Spinal cord (tissue), 9 donors: ENCODE measurements at regions not wholly inside any gene's neighbourhood (a gene's known extent, or its start where the extent isn't known, plus 50 kb on each side); places are given as distances from the start of the nearest gene placed in this dataset.

Source experiments
- DNase-seq, 6 donors: peaks; one replicate each; pipeline versions ENCODE4 v3.0.0 to v3.0.0-alpha.2; 2013 to 2015; ENCODE audit warnings: low spot score in 6 of 6, low read depth in 4 of 6
- H3K27ac ChIP-seq: one replicate; pipeline ENCODE4 v1.5.1; 2013; ENCODE audit warnings: low read depth, low read length, control low read depth
- H3K27me3 ChIP-seq: one replicate; pipeline ENCODE4 v1.6.1; 2013; ENCODE audit warnings: low read length; ENCODE audit not compliant: control insufficient read depth, insufficient read depth
- H3K36me3 ChIP-seq: one replicate; pipeline ENCODE4 v1.6.1; 2013; ENCODE audit warnings: low read length; ENCODE audit not compliant: control insufficient read depth, insufficient read depth
- H3K4me1 ChIP-seq: one replicate; pipeline ENCODE4 v1.6.1; 2013; ENCODE audit warnings: low read length; ENCODE audit not compliant: control insufficient read depth, insufficient read depth
- H3K4me3 ChIP-seq: one replicate; pipeline ENCODE4 v1.5.1; 2013; ENCODE audit warnings: low read depth, low read length, control low read depth
- H3K9me3 ChIP-seq: one replicate; pipeline ENCODE4 v1.6.1; 2013; ENCODE audit warnings: low read length; ENCODE audit not compliant: control insufficient read depth, insufficient read depth
- WGBS: methylation state at CpG from one replicate; pipeline ENCODE4 v1.1.5; 2013; ENCODE audit warnings: missing lambda C conversion rate; ENCODE audit not compliant: insufficient coverage; 5-methylcytosine and 5-hydroxymethylcytosine counted together
- donor health status: healthy.

DNA sequence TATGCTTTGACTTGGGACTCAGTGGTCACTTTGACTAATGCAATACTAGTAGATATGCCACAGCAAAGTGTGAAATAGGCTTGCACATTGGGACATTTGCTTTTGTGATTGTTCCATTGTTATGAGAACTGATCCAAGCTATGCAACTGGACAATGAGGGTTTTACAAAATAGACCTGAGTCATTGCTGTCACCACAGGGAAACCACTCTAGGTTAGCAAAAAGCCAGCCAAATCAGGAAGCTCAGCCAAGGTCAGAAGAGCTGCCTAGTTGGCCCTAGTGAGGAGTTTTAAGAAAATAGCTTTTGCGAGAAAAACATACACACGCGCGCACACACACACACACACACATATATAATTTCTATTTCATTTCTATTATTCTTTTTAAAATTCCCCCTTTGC is 452.4 kb upstream of the CDH7 start:
- no peak for DNase-seq
- Histone ChIP-seq H3K4me3 (no peak overlapping the region), H3K27me3 (no peaks in the 10 kb centered on the region), H3K4me1 (no peaks in the 10 kb centered on the region), H3K9me3 (no peaks in the 10 kb centered on the region), H3K36me3 (no peaks in the 10 kb centered on the region), H3K27ac (no peak overlapping the region)
- WGBS = no CpG with 5 or more reads among the region's 4 CpGs

DNA sequence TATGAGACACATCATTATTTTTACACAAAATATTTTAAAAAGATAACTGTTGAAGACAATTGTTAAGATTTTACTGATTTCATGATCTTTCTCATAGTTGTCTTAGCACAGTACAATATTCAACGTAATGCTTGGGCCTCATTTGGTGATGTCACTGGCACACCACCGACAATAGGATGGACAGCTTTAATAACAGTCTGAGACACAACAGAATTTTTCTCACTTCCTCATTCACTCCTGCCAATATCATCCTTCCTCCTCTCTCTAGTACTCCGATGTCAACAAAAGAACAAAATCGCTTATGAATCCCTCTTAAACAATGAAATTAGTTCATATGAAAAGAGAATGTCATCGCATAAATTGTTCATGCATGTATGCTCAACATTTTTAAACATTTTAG is 461.9 kb upstream of the CDH7 start:
- WGBS = 88% methylated on average over 2 of the region's 5 CpGs
- Histone ChIP-seq H3K9me3 (no peaks in the 10 kb centered on the region), H3K27me3 (no peaks in the 10 kb centered on the region), H3K36me3 (no peaks in the 10 kb centered on the region), H3K4me1 (no peaks in the 10 kb centered on the region), H3K27ac (no peak overlapping the region), H3K4me3 (no peak overlapping the region)
- DNase-seq = no peak

GRCh38 chr18:65287652-65288051 is 463.2 kb upstream of the CDH7 start:
- Histone ChIP-seq H3K9me3 (no peaks in the 10 kb centered on the region), H3K36me3 (no peaks in the 10 kb centered on the region), H3K27ac (no peak overlapping the region), H3K4me3 (no peak overlapping the region), H3K27me3 (no peaks in the 10 kb centered on the region), H3K4me1 (no peaks in the 10 kb centered on the region)
- DNase-seq = peak in 1 of 6 donors; percentile 7
- WGBS = no CpG with 5 or more reads among the region's 2 CpGs

GRCh38 chr18:65282096-65282495 is 468.7 kb upstream of the CDH7 start:
- no peak for DNase-seq
- no CpG with 5 or more reads among the region's 1 CpG for WGBS
- Histone ChIP-seq H3K9me3 (no peaks in the 10 kb centered on the region), H3K27me3 (no peaks in the 10 kb centered on the region), H3K27ac (no peak overlapping the region), H3K4me1 (no peaks in the 10 kb centered on the region), H3K36me3 (no peaks in the 10 kb centered on the region), H3K4me3 (no peak overlapping the region)

DNA sequence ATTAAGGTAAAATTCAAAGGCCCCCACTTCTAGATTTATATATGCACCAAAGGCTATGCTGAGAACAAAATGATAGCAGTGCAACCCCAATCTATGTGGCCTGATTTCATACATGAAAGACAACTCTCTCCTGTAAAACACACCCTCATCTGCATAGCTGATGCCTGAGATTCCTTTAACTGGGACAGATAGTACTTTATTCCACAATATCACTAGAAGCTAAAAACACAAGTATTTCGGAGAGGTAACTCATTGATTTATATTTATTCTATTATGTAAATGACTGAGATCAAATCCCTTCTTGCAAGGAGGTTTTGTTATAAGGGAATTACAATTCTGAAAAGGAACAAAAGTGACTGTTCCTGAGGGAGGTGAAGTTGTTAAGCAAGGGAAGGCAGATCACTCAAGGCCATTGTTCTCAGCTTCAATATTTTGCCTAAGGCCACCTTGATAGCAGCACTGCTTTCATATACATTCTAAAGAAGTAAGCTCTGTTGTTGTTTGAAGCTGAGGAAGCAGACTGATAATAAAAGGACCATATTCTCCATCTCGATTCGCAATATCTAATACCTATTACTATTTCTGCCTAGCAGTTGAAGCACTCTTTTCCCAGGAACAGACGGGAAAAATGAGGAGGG is 471.0 kb upstream of the CDH7 start:
- no CpG with 5 or more reads among the region's 4 CpGs for WGBS
- no peaks in the 10 kb centered on the region for H3K9me3 ChIP-seq
- H3K36me3 ChIP-seq = no peaks in the 10 kb centered on the region
- H3K4me1 ChIP-seq = no peaks in the 10 kb centered on the region
- no peaks in the 10 kb centered on the region for H3K27me3 ChIP-seq
- H3K27ac ChIP-seq = no peak overlapping the region
- no peak overlapping the region for H3K4me3 ChIP-seq
- DNase-seq = peak in 1 of 6 donors; percentile 6

DNA sequence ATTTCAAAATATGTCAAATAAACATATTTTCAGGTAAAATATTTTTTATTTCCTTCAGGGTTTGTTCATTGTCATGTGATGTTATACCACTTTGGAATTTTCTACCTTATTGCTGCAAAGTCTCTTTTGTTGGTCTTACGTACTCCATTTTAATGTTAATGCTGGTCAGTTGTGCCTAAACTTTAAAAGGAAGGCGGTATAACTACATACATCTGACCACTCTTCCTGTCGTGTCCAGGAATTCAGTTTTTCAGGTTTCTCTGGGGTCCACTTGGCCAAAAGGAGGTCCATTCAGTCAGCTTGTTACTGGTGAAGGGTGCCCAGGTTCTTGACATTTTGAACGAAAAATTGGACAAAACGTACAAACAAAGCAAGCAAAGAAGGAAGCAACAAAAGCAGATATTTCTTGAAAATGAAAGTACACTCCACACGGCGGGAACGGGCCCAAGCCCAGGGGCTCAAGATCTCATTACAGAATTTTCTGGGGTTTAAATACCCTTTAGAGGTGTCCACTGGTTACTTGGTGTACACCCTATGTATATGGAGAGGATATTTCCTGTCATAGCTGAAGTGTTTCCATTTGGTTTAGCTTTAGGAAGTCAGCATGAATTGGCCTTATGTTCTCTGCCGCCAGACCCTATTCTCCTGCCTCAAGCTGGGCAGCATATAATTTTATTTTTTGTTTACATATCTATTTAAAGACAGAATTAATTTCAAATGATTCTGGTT is 471.7 kb upstream of the CDH7 start:
- H3K4me3 ChIP-seq = no peak overlapping the region
- no peaks in the 10 kb centered on the region for H3K36me3 ChIP-seq
- no peaks in the 10 kb centered on the region for H3K27me3 ChIP-seq
- DNase-seq = no peak
- no peaks in the 10 kb centered on the region for H3K4me1 ChIP-seq
- H3K9me3 ChIP-seq = no peaks in the 10 kb centered on the region
- WGBS = 91% methylated on average over 5 of the region's 9 CpGs
- no peak overlapping the region for H3K27ac ChIP-seq

DNA sequence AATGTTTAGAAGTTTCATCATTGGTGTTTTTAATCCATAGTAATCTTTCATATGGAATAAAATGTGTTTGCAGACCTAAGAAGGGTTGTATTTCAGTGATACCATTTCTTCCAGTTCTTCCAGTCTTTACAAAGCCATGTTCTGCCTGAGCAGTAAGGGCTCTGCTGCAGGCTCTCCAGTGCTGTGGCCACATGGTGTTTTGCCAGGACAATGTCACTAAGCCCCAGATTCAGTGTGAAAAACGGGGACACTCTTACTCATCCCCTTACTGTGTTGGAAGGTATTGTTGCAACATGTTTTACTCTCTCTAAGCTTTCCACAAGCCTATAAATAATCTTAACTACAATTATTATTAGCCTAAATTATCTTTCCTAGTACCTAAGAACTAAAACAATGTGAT is 481.4 kb upstream of the CDH7 start:
- WGBS = no CpG with 5 or more reads among the region's 1 CpG
- no peaks in the 10 kb centered on the region for H3K4me1 ChIP-seq
- no peaks in the 10 kb centered on the region for H3K27me3 ChIP-seq

DNA sequence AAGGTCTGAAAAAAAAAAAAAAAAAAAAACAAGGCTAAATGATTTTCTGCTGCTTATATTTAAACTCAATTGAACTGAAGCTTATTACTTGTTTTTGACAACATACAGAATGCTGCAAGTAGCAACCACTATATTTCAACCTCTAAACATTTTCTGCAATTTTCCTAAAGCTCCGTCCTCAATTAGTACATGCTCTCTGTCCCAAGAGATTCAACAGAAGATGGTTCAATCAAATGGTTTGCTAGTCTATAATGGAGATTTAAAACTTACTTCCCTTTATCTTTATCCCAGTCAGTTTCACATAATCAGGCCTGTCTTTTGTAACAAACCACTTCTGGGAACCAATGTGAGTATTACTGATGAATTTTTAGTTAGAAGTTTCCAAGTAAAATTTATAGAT is 485.1 kb upstream of the CDH7 start:
- no CpG with 5 or more reads among the region's 1 CpG for WGBS
- Histone ChIP-seq H3K4me3 (no peak overlapping the region), H3K36me3 (no peaks in the 10 kb centered on the region), H3K27me3 (no peaks in the 10 kb centered on the region), H3K4me1 (no peaks in the 10 kb centered on the region), H3K27ac (no peak overlapping the region), H3K9me3 (no peaks in the 10 kb centered on the region)
- no peak for DNase-seq

More for the DNA sequence above, 481.4 kb upstream of the CDH7 start:
- no peak overlapping the region for H3K4me3 ChIP-seq
- H3K36me3 ChIP-seq = no peaks in the 10 kb centered on the region
- DNase-seq = no peak
- H3K27ac ChIP-seq = no peak overlapping the region
- H3K9me3 ChIP-seq = no peaks in the 10 kb centered on the region

DNA sequence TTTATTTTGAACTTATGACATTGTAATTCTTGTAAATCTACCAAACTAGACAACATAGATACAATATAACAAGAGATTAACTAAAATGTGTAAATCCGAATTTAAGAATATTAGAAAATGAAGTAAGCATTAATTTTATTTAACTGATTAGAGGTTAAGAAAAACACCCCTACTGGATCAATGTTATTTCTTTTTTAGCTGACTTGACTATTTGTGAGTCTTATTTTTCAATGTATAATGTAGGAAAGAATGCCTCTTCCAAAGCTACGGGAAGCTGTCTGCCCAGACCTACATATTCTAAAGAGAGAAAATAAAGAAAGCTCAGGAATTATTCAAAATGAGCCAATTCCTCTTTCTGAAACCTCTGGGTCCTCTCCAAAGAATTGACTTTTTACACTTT is 490.8 kb upstream of the CDH7 start:
- H3K9me3 ChIP-seq = no peaks in the 10 kb centered on the region
- WGBS = no CpG with 5 or more reads among the region's 2 CpGs
- H3K4me1 ChIP-seq = no peaks in the 10 kb centered on the region
- H3K36me3 ChIP-seq = no peaks in the 10 kb centered on the region
- no peak overlapping the region for H3K27ac ChIP-seq
- no peak for DNase-seq
- H3K27me3 ChIP-seq = no peaks in the 10 kb centered on the region
- H3K4me3 ChIP-seq = no peak overlapping the region

DNA sequence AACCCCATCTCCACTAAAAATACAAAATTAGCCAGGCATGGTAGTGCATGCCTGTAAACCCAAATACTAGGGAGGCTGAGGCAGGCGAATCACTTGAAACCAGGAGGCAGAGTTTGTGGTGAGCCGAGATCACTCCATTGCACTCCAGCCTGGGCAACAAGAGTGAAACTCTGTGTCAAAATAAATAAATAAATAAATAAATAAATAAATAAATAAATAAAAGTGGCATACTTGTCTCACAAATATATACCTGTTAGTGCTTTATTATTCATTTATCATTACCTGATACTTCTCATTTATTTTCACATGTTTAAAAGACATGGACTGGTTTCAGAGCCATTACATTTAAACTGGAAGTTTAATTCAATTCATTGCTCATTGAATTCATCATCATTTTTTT is 491.4 kb upstream of the CDH7 start:
- DNase-seq = no peak
- WGBS = no CpG with 5 or more reads among the region's 2 CpGs
- no peaks in the 10 kb centered on the region for H3K27me3 ChIP-seq

More for the DNA sequence above, 491.4 kb upstream of the CDH7 start:
- no peaks in the 10 kb centered on the region for H3K36me3 ChIP-seq
- H3K4me3 ChIP-seq = no peak overlapping the region
- no peak overlapping the region for H3K27ac ChIP-seq
- no peaks in the 10 kb centered on the region for H3K9me3 ChIP-seq
- H3K4me1 ChIP-seq = no peaks in the 10 kb centered on the region
